Neuronal stem cell (in vitro differentiated cells): ENCODE measurements at regions not wholly inside any gene's neighbourhood (a gene's known extent, or its start where the extent isn't known, plus 50 kb on each side); places are given as distances from the start of the nearest gene placed in this dataset.

Experiments used
- DNase-seq: peaks from one replicate; pipeline ENCODE4 v3.0.0-alpha.2; 2013; ENCODE audit warnings: low spot score
- H2AFZ ChIP-seq: one replicate; pipeline ENCODE4 v1.6.1; 2013; ENCODE audit warnings: mild to moderate bottlenecking, low read length, inconsistent platforms
- H2AK5ac ChIP-seq: 2 replicates; pipeline ENCODE4 v1.6.1; 2013; ENCODE audit warnings: low read depth, mild to moderate bottlenecking, inconsistent platforms, low read length, moderate library complexity, mixed read lengths
- H2BK120ac ChIP-seq: 2 replicates; pipeline ENCODE4 v1.6.1; 2013; ENCODE audit warnings: low read depth, mild to moderate bottlenecking, inconsistent platforms, low read length, moderate library complexity, mixed read lengths
- H2BK12ac ChIP-seq: one replicate; pipeline ENCODE4 v1.6.1; 2013; ENCODE audit warnings: low read length, inconsistent platforms
- H2BK15ac ChIP-seq: 2 replicates; pipeline ENCODE4 v1.6.1; 2013; ENCODE audit warnings: mild to moderate bottlenecking, low read length, inconsistent platforms, mixed read lengths
- H2BK5ac ChIP-seq: one replicate; pipeline ENCODE4 v1.6.1; 2013; ENCODE audit warnings: inconsistent platforms, mild to moderate bottlenecking, low read length, moderate library complexity
- H3K14ac ChIP-seq: one replicate; pipeline ENCODE4 v1.6.1; 2013; ENCODE audit warnings: low read length, inconsistent platforms
- H3K18ac ChIP-seq: 2 replicates; pipeline ENCODE4 v1.6.1; 2013; ENCODE audit warnings: low read length, inconsistent platforms
- H3K23ac ChIP-seq: 2 replicates; pipeline ENCODE4 v1.6.1; 2013; ENCODE audit warnings: low read depth, mild to moderate bottlenecking, mixed read lengths, low read length, inconsistent platforms; ENCODE audit not compliant: poor library complexity
- H3K27ac ChIP-seq: replicated peaks from 3 replicates; pipeline ENCODE4 v1.5.1; 2013; ENCODE audit warnings: low read length, inconsistent platforms
- H3K27me3 ChIP-seq, 3 experiments: 2 replicates each; pipeline ENCODE4 v1.6.1; 2013; ENCODE audit warnings: low read length in 3 of 3, mild to moderate bottlenecking in 2 of 3, inconsistent platforms in 1 of 3, low read depth in 1 of 3, mixed read lengths in 1 of 3, moderate library complexity in 1 of 3; ENCODE audit not compliant: control insufficient read depth in 3 of 3, insufficient read depth in 3 of 3
- H3K36me3 ChIP-seq, 2 donors: replicated peaks in 1 of 2; 2 replicates each; pipeline ENCODE4 v1.6.1; 2013; ENCODE audit warnings: low read length in 2 of 2; ENCODE audit not compliant: control insufficient read depth in 2 of 2, insufficient read depth in 2 of 2
- H3K4ac ChIP-seq: 2 replicates; pipeline ENCODE4 v1.6.1; 2013; ENCODE audit warnings: inconsistent platforms, mild to moderate bottlenecking, low read length, moderate library complexity
- H3K4me1 ChIP-seq, 2 donors: 1 replicate in 1 of 2; 2 replicates in 1 of 2; pipeline ENCODE4 v1.6.1; 2013; ENCODE audit warnings: low read length in 2 of 2, low read depth in 1 of 2; ENCODE audit not compliant: control insufficient read depth in 2 of 2, insufficient read depth in 1 of 2
- H3K4me2 ChIP-seq: one replicate; pipeline ENCODE4 v1.6.1; 2013; ENCODE audit warnings: mild to moderate bottlenecking, low read length, inconsistent platforms; ENCODE audit not compliant: insufficient read depth, poor library complexity, severe bottlenecking
- H3K4me3 ChIP-seq, 2 donors: 2 replicates each; pipeline ENCODE4 v1.5.1; 2013; ENCODE audit warnings: low read length in 2 of 2, mild to moderate bottlenecking in 2 of 2, inconsistent platforms in 1 of 2, moderate library complexity in 1 of 2
- H3K79me1 ChIP-seq: one replicate; pipeline ENCODE4 v1.6.1; 2013; ENCODE audit warnings: low read depth, mild to moderate bottlenecking, inconsistent platforms, low read length, moderate library complexity
- H3K9ac ChIP-seq: one replicate; pipeline ENCODE4 v1.6.1; 2013; ENCODE audit warnings: mild to moderate bottlenecking, low read depth, low read length, inconsistent platforms; ENCODE audit not compliant: poor library complexity
- H3K9me3 ChIP-seq, 2 donors: replicated peaks in 1 of 2; 2 replicates each; pipeline versions ENCODE3 to v1.6.1; 2013; ENCODE audit warnings: low read length in 2 of 2, mild to moderate bottlenecking in 2 of 2, inconsistent platforms in 1 of 2, low read depth in 1 of 2, mixed read lengths in 1 of 2, moderate library complexity in 1 of 2; ENCODE audit not compliant: control insufficient read depth in 2 of 2, insufficient read depth in 1 of 2
- H4K8ac ChIP-seq: one replicate; pipeline ENCODE4 v1.6.1; 2013; ENCODE audit warnings: low read depth, mild to moderate bottlenecking, inconsistent platforms, low read length, moderate library complexity
- H4K91ac ChIP-seq: one replicate; pipeline ENCODE4 v1.6.1; 2013; ENCODE audit warnings: low read length, low read depth, mild to moderate bottlenecking, inconsistent platforms; ENCODE audit not compliant: poor library complexity
- whole genome bisulfite sequencing, 2 donors: extraction: QIAGEN DNeasy Blood & Tissue Kit; methylation state at CpG; one replicate each; pipeline ENCODE4 v1.1.7; 2013; ENCODE audit warnings: missing lambda C conversion rate in 2 of 2, mixed read lengths in 1 of 2; ENCODE audit not compliant: insufficient read length in 2 of 2, insufficient replicate concordance in 1 of 2; ENCODE audit errors: extremely low coverage in 2 of 2; 5-methylcytosine and 5-hydroxymethylcytosine counted together

- Histone ChIP-seq H3K4me1 (peaks cover 0 to 1% of the 10 kb centered on the region in 2 donors), H2AFZ (no peak overlapping the region), H2BK5ac (no peak overlapping the region), H4K91ac (no peak overlapping the region), H3K4me2 (no peak overlapping the region), H3K4ac (no peak overlapping the region), H3K14ac (no peak overlapping the region), H3K9ac (no peak overlapping the region), H3K79me1 (no peaks in the 10 kb centered on the region), H3K23ac (no peak overlapping the region), H3K27ac (no peak overlapping the region), H2BK15ac (no peak overlapping the region), H3K36me3 (no peaks in the 10 kb centered on the region), H4K8ac (no peak overlapping the region), H2BK120ac (no peak overlapping the region), H2AK5ac (no peak overlapping the region), H3K4me3 (no peak overlapping the region), H3K27me3 (no peaks in the 10 kb centered on the region), H3K18ac (no peak overlapping the region), H3K9me3 (no peaks in the 10 kb centered on the region), H2BK12ac (no peak overlapping the region)
- no CpG with 5 or more reads among the region's 1 CpG for WGBS, 2 donors
- no peak for DNase-seq
Measured at GRCh38 chr5:107043665-107044064, 627.1 kb downstream of the EFNA5 start.

- Histone ChIP-seq H3K36me3 (no peaks in the 10 kb centered on the region), H3K18ac (no peak overlapping the region), H2BK120ac (no peak overlapping the region), H3K23ac (no peak overlapping the region), H3K4ac (no peak overlapping the region), H3K4me2 (no peak overlapping the region), H3K14ac (no peak overlapping the region), H3K4me1 (peaks cover 0 to 1% of the 10 kb centered on the region in 2 donors), H2BK5ac (no peak overlapping the region), H3K4me3 (no peak overlapping the region), H3K9me3 (no peaks in the 10 kb centered on the region), H2AK5ac (no peak overlapping the region), H3K27me3 (no peaks in the 10 kb centered on the region), H3K27ac (no peak overlapping the region), H2BK15ac (no peak overlapping the region), H2AFZ (no peak overlapping the region), H4K8ac (no peak overlapping the region), H2BK12ac (no peak overlapping the region), H3K9ac (no peak overlapping the region), H3K79me1 (no peaks in the 10 kb centered on the region), H4K91ac (no peak overlapping the region)
- no peak for DNase-seq
Measured at GRCh38 chr5:107040907-107041306, 629.8 kb downstream of the EFNA5 start.

GRCh38 chr5:107032629-107033028, 638.1 kb downstream of the EFNA5 start:
- H3K4ac ChIP-seq: no peak overlapping the region
- H3K23ac ChIP-seq: no peak overlapping the region

GRCh38 chr5:107028938-107029337, 641.8 kb downstream of the EFNA5 start:
- no peak overlapping the region for H3K23ac ChIP-seq
- H4K8ac ChIP-seq: no peak overlapping the region
- no peak overlapping the region for H2BK120ac ChIP-seq
- no peak overlapping the region for H2AFZ ChIP-seq
- no peak overlapping the region for H3K4me2 ChIP-seq
- peaks cover 0 to 2% of the 10 kb centered on the region in 2 donors for H3K4me1 ChIP-seq
- no peak overlapping the region for H4K91ac ChIP-seq
- no peak overlapping the region for H3K27ac ChIP-seq
- no CpG with 5 or more reads among the region's 2 CpGs for WGBS, 2 donors
- H3K36me3 ChIP-seq: no peaks in the 10 kb centered on the region
- no peak overlapping the region for H2BK15ac ChIP-seq
- H3K79me1 ChIP-seq: no peaks in the 10 kb centered on the region
- DNase-seq: no peak
- H3K9me3 ChIP-seq: no peaks in the 10 kb centered on the region
- no peaks in the 10 kb centered on the region for H3K27me3 ChIP-seq
- H3K4me3 ChIP-seq: no peak overlapping the region
- H3K9ac ChIP-seq: no peak overlapping the region
- no peak overlapping the region for H2AK5ac ChIP-seq
- H2BK5ac ChIP-seq: no peak overlapping the region
- no peak overlapping the region for H3K18ac ChIP-seq
- H3K4ac ChIP-seq: no peak overlapping the region
- no peak overlapping the region for H3K14ac ChIP-seq
- H2BK12ac ChIP-seq: no peak overlapping the region

More at GRCh38 chr5:107032629-107033028, 638.1 kb downstream of the EFNA5 start:
- no peak overlapping the region for H4K8ac ChIP-seq
- H2AK5ac ChIP-seq: no peak overlapping the region
- H3K18ac ChIP-seq: no peak overlapping the region
- H3K4me3 ChIP-seq: no peak overlapping the region
- no peaks in the 10 kb centered on the region for H3K36me3 ChIP-seq
- H3K4me2 ChIP-seq: no peak overlapping the region
- H4K91ac ChIP-seq: no peak overlapping the region
- H3K9me3 ChIP-seq: no peaks in the 10 kb centered on the region
- H3K27me3 ChIP-seq: no peaks in the 10 kb centered on the region
- H2BK15ac ChIP-seq: no peak overlapping the region
- no peak overlapping the region for H2BK12ac ChIP-seq
- H2AFZ ChIP-seq: no peak overlapping the region
- no peak overlapping the region for H2BK5ac ChIP-seq
- H3K9ac ChIP-seq: no peak overlapping the region
- no peak overlapping the region for H3K27ac ChIP-seq
- no peak overlapping the region for H2BK120ac ChIP-seq
- no peak overlapping the region for H3K14ac ChIP-seq
- no peaks in the 10 kb centered on the region for H3K4me1 ChIP-seq
- H3K79me1 ChIP-seq: no peaks in the 10 kb centered on the region
- no peak for DNase-seq
